Panc1 (cell line): ENCODE measurements at regions not wholly inside any gene's neighbourhood (a gene's known extent, or its start where the extent isn't known, plus 50 kb on each side); places are given as distances from the start of the nearest gene placed in this dataset.

Source experiments
- ATAC-seq: fragments of 200-7000 bp; cut with Tn5 transposase; 2 replicates; pipeline ENCODE4 v1.9.1; 2020; ENCODE audit warnings: mild to moderate bottlenecking, moderate library complexity
- BruUV-seq: library from RNA; stranded (reverse); fragments of 400-500 nt; replicated peaks from 2 replicates; lab custom pipeline; 2021; lab: Mats Ljungman, UMichigan
- CTCF ChIA-PET: fragments of 300-600 bp; sonication (Branson Sonifier 250); formaldehyde crosslinking; loops from one replicate; lab custom pipeline; 2022; ENCODE audit warnings: antibody characterized with exemption; lab: Charles Lee
- POLR2A ChIA-PET: fragments of 300-600 bp; sonication (Branson Sonifier 250); formaldehyde crosslinking; loops from one replicate; lab custom pipeline; 2022; ENCODE audit warnings: antibody characterized with exemption; lab: Charles Lee
- DNase-seq: peaks from one replicate; pipeline ENCODE4 v3.0.0-alpha.2; 2010; ENCODE audit warnings: low read depth, low spot score
- H3K27ac ChIP-seq: 2 replicates; pipeline ENCODE4 v1.5.1; 2011; ENCODE audit warnings: mild to moderate bottlenecking, low read length, inconsistent platforms
- H3K27me3 ChIP-seq: fragments of 200-500 bp; sonication (Bioruptor generic); 2 replicates; pipeline ENCODE4 v1.6.0; 2014; ENCODE audit warnings: low read length, inconsistent platforms; ENCODE audit not compliant: control insufficient read depth, insufficient read depth
- H3K36me3 ChIP-seq: fragments of 200-500 bp; sonication (Bioruptor generic); 2 replicates; pipeline ENCODE4 v1.5.1; 2014; ENCODE audit warnings: inconsistent platforms, mild to moderate bottlenecking, low read length, moderate library complexity; ENCODE audit not compliant: control insufficient read depth, insufficient read depth
- H3K4me1 ChIP-seq: 2 replicates; pipeline ENCODE4 v1.5.1; 2011; ENCODE audit warnings: inconsistent platforms, mild to moderate bottlenecking, low read length, moderate library complexity; ENCODE audit not compliant: control insufficient read depth, insufficient read depth
- H3K4me3 ChIP-seq, 2 experiments: 2 replicates each; pipeline ENCODE4 v1.5.1; 2011 to 2012; ENCODE audit warnings: low read depth in 2 of 2, low read length in 2 of 2, mild to moderate bottlenecking in 2 of 2, inconsistent platforms in 1 of 2, moderate library complexity in 1 of 2
- H3K9me3 ChIP-seq: fragments of 200-500 bp; sonication (Bioruptor generic); 2 replicates; pipeline ENCODE4 v1.5.1; 2014; ENCODE audit warnings: low read depth, mild to moderate bottlenecking, inconsistent platforms, low read length, moderate library complexity; ENCODE audit not compliant: control insufficient read depth, insufficient read depth
- CTCF ChIP-seq: fragments of 450-650 bp; IDR thresholded peaks from 2 replicates; pipeline ENCODE4 v1.5.1; 2017; ENCODE audit warnings: mild to moderate bottlenecking
- POLR2AphosphoS5 ChIP-seq: IDR thresholded peaks from 2 replicates; pipeline ENCODE4 v1.6.1; 2012; ENCODE audit warnings: mild to moderate bottlenecking, low read depth, low read length, moderate library complexity
- REST ChIP-seq, 2 experiments: IDR thresholded peaks; 2 replicates each; pipeline ENCODE4 v1.6.1; 2011 to 2012; ENCODE audit warnings: low read depth in 2 of 2, control low read depth in 1 of 2, low read length in 1 of 2, mild to moderate bottlenecking in 1 of 2, moderate library complexity in 1 of 2; ENCODE audit not compliant: insufficient read depth in 1 of 2
- SIN3A ChIP-seq: IDR thresholded peaks from 2 replicates; pipeline ENCODE4 v1.6.1; 2012; ENCODE audit warnings: low read depth, mild to moderate bottlenecking, low read length, moderate library complexity, borderline replicate concordance; ENCODE audit not compliant: insufficient read depth
- TCF7L2 ChIP-seq: IDR thresholded peaks from 2 replicates; pipeline ENCODE4 v1.6.1; 2011; ENCODE audit warnings: mild to moderate bottlenecking, low read depth, low read length, inconsistent platforms
- in situ Hi-C: cut with HindIII; loops from 2 replicates; pipeline ENCODE4 v1.10.0; 2016; ENCODE audit warnings: low sequenced_read_pairs, low pct_unique_long_range_greater_than_20kb
- intact Hi-C: fragments of 100-400 bp; cut with micrococcal nuclease; formaldehyde crosslinking; loops from one replicate; pipeline ENCODE4 v1.10.0; 2022; ENCODE audit not compliant: unreplicated experiment

- Histone ChIP-seq H3K9me3 (no peaks in the 10 kb centered on the region), H3K27ac (no peak overlapping the region), H3K36me3 (no peaks in the 10 kb centered on the region), H3K27me3 (no peaks in the 10 kb centered on the region), H3K4me1 (no peaks in the 10 kb centered on the region), H3K4me3 (no peak overlapping the region)
- CTCF ChIA-PET = no interaction called here
- intact Hi-C loops (no loop called here), in situ Hi-C loops (no loop called here)
- ATAC-seq (no peak), DNase-seq (no peak)
- POLR2A ChIA-PET = no interaction called here
- BruUV-seq = no TSS peak
- TF ChIP-seq SIN3A (no peak), CTCF (no peak), REST (IDR thresholded peaks at IDR 0.05; ENCODE audit: insufficient read depth in 1 of 2, low read depth in 2 of 2, low read length in 1 of 2) (no peak), POLR2AphosphoS5 (no peak), TCF7L2 (no peak)
Measured at GRCh38 chr1:221013691-221014660, 134.7 kb downstream of the HLX start.

DNA sequence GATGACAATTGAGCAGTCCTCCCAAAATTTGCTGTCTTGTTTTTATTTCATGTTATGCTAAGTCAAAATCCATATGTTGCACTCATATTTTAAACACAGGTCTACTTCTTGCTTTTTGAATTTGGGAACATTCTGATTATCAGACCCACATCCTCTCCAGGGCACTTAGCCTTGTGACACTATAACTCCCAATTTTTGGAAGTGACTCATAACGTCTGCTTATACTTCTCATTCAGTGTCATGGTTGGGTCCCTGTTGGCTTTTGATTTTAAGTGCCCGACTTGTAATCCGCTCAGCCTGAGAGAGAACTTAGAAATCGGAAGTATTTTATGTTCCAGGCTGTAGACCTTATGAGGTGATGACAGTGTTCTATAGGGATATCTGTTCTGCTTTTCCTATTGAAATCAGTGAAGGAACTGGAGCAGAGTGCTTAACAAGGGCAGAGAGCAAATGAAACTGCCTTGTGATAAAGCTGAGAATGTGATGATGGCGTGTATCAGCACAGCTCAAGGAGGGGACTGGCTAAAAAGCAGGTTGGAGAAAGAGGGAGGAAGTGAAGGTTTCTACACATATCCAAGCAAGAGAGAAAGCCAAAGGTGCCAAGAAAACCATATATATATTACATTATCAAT is 136.0 kb downstream of the HLX start:
- in situ Hi-C loops = no loop called here
- DNase-seq (no peak), ATAC-seq (no peak)
- ChIA-PET CTCF (no interaction called here), POLR2A (no interaction called here)
- Histone ChIP-seq H3K4me3 (no peak overlapping the region), H3K9me3 (no peaks in the 10 kb centered on the region), H3K27me3 (no peaks in the 10 kb centered on the region), H3K36me3 (no peaks in the 10 kb centered on the region), H3K27ac (no peak overlapping the region), H3K4me1 (no peaks in the 10 kb centered on the region)
- intact Hi-C loops = no loop called here
- TF ChIP-seq POLR2AphosphoS5 = no peak
- no peak for TF ChIP-seq TCF7L2
- TF ChIP-seq REST (IDR thresholded peaks at IDR 0.05; ENCODE audit: insufficient read depth in 1 of 2, low read depth in 2 of 2, low read length in 1 of 2) = no peak
- TF ChIP-seq SIN3A = no peak
- TF ChIP-seq CTCF = no peak
- BruUV-seq = no TSS peak
